Liver (tissue), 8 donors: ENCODE measurements at regions not wholly inside any gene's neighbourhood (a gene's known extent, or its start where the extent isn't known, plus 50 kb on each side); places are given as distances from the start of the nearest gene placed in this dataset.
A peak's percentile ranks its signal among the peaks of the same experiment; 100 is the strongest.

ENCODE experiments used
- DNase-seq: peaks from one replicate; pipeline ENCODE4 v3.0.0-alpha.2; 2017; ENCODE audit warnings: low spot score
- H3K27ac ChIP-seq, 2 donors: one replicate each; pipeline ENCODE4 v1.7.0; 2013; ENCODE audit warnings: inconsistent platforms in 2 of 2, low read length in 2 of 2, control low read depth in 1 of 2, low read depth in 1 of 2, mild to moderate bottlenecking in 1 of 2
- H3K27me3 ChIP-seq, 4 donors: one replicate each; pipeline versions ENCODE4 v1.6.1 to v1.7.0; 2013; ENCODE audit warnings: low read length in 3 of 4, inconsistent platforms in 1 of 4, mild to moderate bottlenecking in 1 of 4, moderate library complexity in 1 of 4; ENCODE audit not compliant: control insufficient read depth in 4 of 4, insufficient read depth in 4 of 4
- H3K36me3 ChIP-seq, 4 donors: one replicate each; pipeline versions ENCODE4 v1.6.1 to v1.7.0; 2013; ENCODE audit warnings: low read length in 3 of 4, mild to moderate bottlenecking in 3 of 4, low read depth in 1 of 4, moderate library complexity in 1 of 4; ENCODE audit not compliant: control insufficient read depth in 4 of 4, insufficient read depth in 3 of 4
- H3K4me1 ChIP-seq, 4 donors: one replicate each; pipeline versions ENCODE4 v1.6.1 to v1.7.0; 2013; ENCODE audit warnings: low read length in 3 of 4, mild to moderate bottlenecking in 3 of 4, moderate library complexity in 1 of 4; ENCODE audit not compliant: control insufficient read depth in 4 of 4, insufficient read depth in 4 of 4
- H3K4me3 ChIP-seq, 3 donors: one replicate each; pipeline versions ENCODE4 v1.6.1 to v1.7.0; 2013; ENCODE audit warnings: low read length in 3 of 3, control low read depth in 1 of 3, low read depth in 1 of 3, mild to moderate bottlenecking in 1 of 3
- H3K9ac ChIP-seq, 2 donors: one replicate each; pipeline ENCODE4 v1.7.0; 2013; ENCODE audit warnings: low read length in 2 of 2, mild to moderate bottlenecking in 2 of 2, moderate library complexity in 2 of 2, control low read depth in 1 of 2, low read depth in 1 of 2
- H3K9me3 ChIP-seq, 4 donors: one replicate each; pipeline versions ENCODE4 v1.6.1 to v1.7.0; 2013; ENCODE audit warnings: low read length in 3 of 4; ENCODE audit not compliant: control insufficient read depth in 4 of 4
- EGR1 ChIP-seq, 2 donors: IDR thresholded peaks; 2 replicates each; pipeline ENCODE4 v1.6.1; 2016 to 2018; ENCODE audit warnings: antibody characterized with exemption in 2 of 2, low read depth in 2 of 2
- FOXA1 ChIP-seq: IDR thresholded peaks from 2 replicates; pipeline ENCODE4 v1.6.1; 2016; ENCODE audit warnings: antibody characterized with exemption
- GABPA ChIP-seq, 2 donors: IDR thresholded peaks in 1 of 2; conservative IDR thresholded peaks in 1 of 2; 2 replicates each; pipeline ENCODE4 v1.6.1; 2016; ENCODE audit warnings: antibody characterized with exemption in 2 of 2, mild to moderate bottlenecking in 1 of 2, moderate library complexity in 1 of 2
- MAX ChIP-seq: IDR thresholded peaks from 2 replicates; pipeline ENCODE4 v1.6.1; 2016; ENCODE audit warnings: antibody characterized with exemption
- NR2F2 ChIP-seq: IDR thresholded peaks from 2 replicates; pipeline ENCODE4 v1.6.1; 2016; ENCODE audit warnings: antibody characterized with exemption
- RAD21 ChIP-seq, 2 donors: IDR thresholded peaks; 2 replicates each; pipeline ENCODE4 v1.6.1; 2016; ENCODE audit warnings: antibody characterized with exemption in 2 of 2, mild to moderate bottlenecking in 2 of 2
- SP1 ChIP-seq: IDR thresholded peaks from 2 replicates; pipeline ENCODE4 v1.6.1; 2018; ENCODE audit warnings: antibody characterized with exemption, mild to moderate bottlenecking
- TAF1 ChIP-seq: conservative IDR thresholded peaks from 2 replicates; pipeline ENCODE4 v1.6.1; 2016; ENCODE audit warnings: antibody characterized with exemption, mild to moderate bottlenecking
- WGBS: extraction: QIAGEN DNeasy Blood & Tissue Kit; methylation state at CpG from one replicate; pipeline ENCODE4 v1.1.7; 2013; 5-methylcytosine and 5-hydroxymethylcytosine counted together
- TF ChIP-seq, protein P1 (sequence below): fragments of 150-350 bp; IDR thresholded peaks from 2 replicates; pipeline ENCODE4 v1.5.1; 2017; ENCODE audit warnings: improper control_type of control experiment, low read depth, low read length; ENCODE audit not compliant: missing input control
- TF ChIP-seq, protein P2 (sequence below): IDR thresholded peaks from 2 replicates; pipeline ENCODE4 v1.6.1; 2016; ENCODE audit warnings: antibody characterized with exemption
- donor health status: healthy.
- donor health status: healthy.
- donor health status: healthy.
- donor health status: healthy.
- donor health status: healthy.

GRCh38 chr14:70259420-70259819, 70.7 kb upstream of the SLC8A3 start:
- no peak for DNase-seq
- H3K36me3 ChIP-seq: no peaks in the 10 kb centered on the region
- WGBS: 99% methylated on average over 1 of the region's 1 CpG

DNA sequence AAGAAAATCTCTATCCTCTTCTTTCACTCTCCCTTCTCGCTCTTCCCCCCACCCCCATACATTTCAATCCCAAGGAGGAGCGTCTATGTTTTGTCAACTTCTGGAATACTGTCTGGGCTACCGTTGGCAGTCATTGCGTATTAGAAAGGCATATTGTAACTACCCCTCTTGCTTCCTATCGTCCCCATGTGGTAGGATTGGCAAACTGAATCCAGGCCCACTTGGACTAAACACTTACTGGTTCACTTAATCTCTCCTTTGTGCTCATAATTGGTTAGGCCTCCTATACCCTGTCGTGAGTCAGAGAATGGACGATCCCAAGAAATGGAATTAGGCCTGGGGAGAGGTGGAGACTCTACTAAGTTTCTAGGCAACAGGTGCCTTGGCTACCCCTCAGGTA, 68.8 kb upstream of the SLC8A3 start:
- H3K4me3 ChIP-seq: no peak overlapping the region

More at GRCh38 chr14:70259420-70259819, 70.7 kb upstream of the SLC8A3 start:
- Histone ChIP-seq H3K27me3 (no peaks in the 10 kb centered on the region), H3K27ac (no peak overlapping the region), H3K4me3 (no peak overlapping the region), H3K9ac (no peak overlapping the region), H3K4me1 (peaks cover 0 to 3% (median 0%) of the 10 kb centered on the region in 4 donors), H3K9me3 (no peaks in the 10 kb centered on the region)
- TF ChIP-seq SP1: no peak
- no peak for TF ChIP-seq EGR1 (IDR thresholded peaks at IDR 0.05; ENCODE audit: low read depth in 2 of 2)
- TF ChIP-seq, protein P1, sequence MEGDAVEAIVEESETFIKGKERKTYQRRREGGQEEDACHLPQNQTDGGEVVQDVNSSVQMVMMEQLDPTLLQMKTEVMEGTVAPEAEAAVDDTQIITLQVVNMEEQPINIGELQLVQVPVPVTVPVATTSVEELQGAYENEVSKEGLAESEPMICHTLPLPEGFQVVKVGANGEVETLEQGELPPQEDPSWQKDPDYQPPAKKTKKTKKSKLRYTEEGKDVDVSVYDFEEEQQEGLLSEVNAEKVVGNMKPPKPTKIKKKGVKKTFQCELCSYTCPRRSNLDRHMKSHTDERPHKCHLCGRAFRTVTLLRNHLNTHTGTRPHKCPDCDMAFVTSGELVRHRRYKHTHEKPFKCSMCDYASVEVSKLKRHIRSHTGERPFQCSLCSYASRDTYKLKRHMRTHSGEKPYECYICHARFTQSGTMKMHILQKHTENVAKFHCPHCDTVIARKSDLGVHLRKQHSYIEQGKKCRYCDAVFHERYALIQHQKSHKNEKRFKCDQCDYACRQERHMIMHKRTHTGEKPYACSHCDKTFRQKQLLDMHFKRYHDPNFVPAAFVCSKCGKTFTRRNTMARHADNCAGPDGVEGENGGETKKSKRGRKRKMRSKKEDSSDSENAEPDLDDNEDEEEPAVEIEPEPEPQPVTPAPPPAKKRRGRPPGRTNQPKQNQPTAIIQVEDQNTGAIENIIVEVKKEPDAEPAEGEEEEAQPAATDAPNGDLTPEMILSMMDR: no peak
- TF ChIP-seq FOXA1: no peak
- no peak for TF ChIP-seq MAX
- no peak for TF ChIP-seq RAD21 (IDR thresholded peaks at IDR 0.05)
- no peak for TF ChIP-seq NR2F2
- TF ChIP-seq GABPA (IDR thresholded peaks at IDR 0.05 in 1 of 2, conservative IDR thresholded peaks at IDR 0.05 in 1 of 2): no peak

GRCh38 chr14:70256601-70257000, 67.8 kb upstream of the SLC8A3 start:
- Histone ChIP-seq H3K4me3 (no peak overlapping the region), H3K36me3 (no peaks in the 10 kb centered on the region), H3K4me1 (peaks cover 0 to 3% (median 0%) of the 10 kb centered on the region in 4 donors), H3K9me3 (no peaks in the 10 kb centered on the region), H3K27me3 (no peaks in the 10 kb centered on the region), H3K9ac (no peak overlapping the region), H3K27ac (no peak overlapping the region)
- TF ChIP-seq TAF1: no peak
- TF ChIP-seq, protein P1: no peak
- no peak for TF ChIP-seq FOXA1
- TF ChIP-seq, protein P2, sequence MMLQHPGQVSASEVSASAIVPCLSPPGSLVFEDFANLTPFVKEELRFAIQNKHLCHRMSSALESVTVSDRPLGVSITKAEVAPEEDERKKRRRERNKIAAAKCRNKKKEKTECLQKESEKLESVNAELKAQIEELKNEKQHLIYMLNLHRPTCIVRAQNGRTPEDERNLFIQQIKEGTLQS: no peak
- WGBS: 42% methylated on average over 2 of the region's 2 CpGs
- no peak for DNase-seq

More for the DNA sequence above, 68.8 kb upstream of the SLC8A3 start:
- Histone ChIP-seq H3K4me1 (peaks cover 0 to 3% (median 0%) of the 10 kb centered on the region in 4 donors), H3K36me3 (no peaks in the 10 kb centered on the region), H3K27me3 (no peaks in the 10 kb centered on the region), H3K9me3 (no peaks in the 10 kb centered on the region), H3K27ac (no peak overlapping the region), H3K9ac (no peak overlapping the region)
- peak; percentile 69 for DNase-seq
- peak; percentile 64 to 74 for TF ChIP-seq RAD21 (IDR thresholded peaks at IDR 0.05)
- TF ChIP-seq, protein P1: peak; percentile 61
- TF ChIP-seq, protein P2: no peak
- WGBS: 62% methylated on average over 7 of the region's 7 CpGs
